Left lung (tissue), 4 donors: ENCODE measurements at regions not wholly inside any gene's neighbourhood (a gene's known extent, or its start where the extent isn't known, plus 50 kb on each side); places are given as distances from the start of the nearest gene placed in this dataset.

ENCODE experiments used
- ATAC-seq: fragments of 200-7000 bp; cut with Tn5 transposase; one replicate; pipeline ENCODE4 v1.9.1; 2020; ENCODE audit warnings: moderate library complexity
- DNase-seq, 4 donors: peaks; one replicate each; pipeline ENCODE4 v3.0.0-alpha.2; 2013 to 2020
- H3K27ac ChIP-seq, 2 donors: fragments of 200-600 bp; sonication (generic) in 1 of 2; one replicate each; pipeline versions ENCODE4 v1.5.0 to v1.8.0; 2020 to 2021
- H3K27me3 ChIP-seq, 2 donors: fragments of 200-600 bp; sonication (generic) in 1 of 2; one replicate each; pipeline versions ENCODE4 v1.5.0 to v1.8.0; 2020 to 2021
- H3K36me3 ChIP-seq, 2 donors: fragments of 200-600 bp; sonication (generic) in 1 of 2; one replicate each; pipeline versions ENCODE4 v1.5.0 to v1.8.0; 2020 to 2021
- H3K4me1 ChIP-seq, 2 donors: fragments of 200-600 bp; one replicate each; pipeline ENCODE4 v1.8.0; 2021
- H3K4me3 ChIP-seq, 2 donors: fragments of 200-600 bp; sonication (generic) in 1 of 2; one replicate each; pipeline versions ENCODE4 v1.5.0 to v1.8.0; 2020 to 2021; ENCODE audit warnings: mild to moderate bottlenecking in 1 of 2
- H3K9me3 ChIP-seq, 2 donors: fragments of 200-600 bp; sonication (generic) in 1 of 2; one replicate each; pipeline versions ENCODE4 v1.5.0 to v1.8.0; 2020 to 2021
- CTCF ChIP-seq, 2 donors: fragments of 200-600 bp; sonication (generic) in 1 of 2; IDR thresholded peaks; one replicate each; pipeline versions ENCODE4 v1.5.0 to v1.8.0; 2021; ENCODE audit warnings: antibody characterized with exemption in 2 of 2
- intact Hi-C, 2 donors: fragments of 100-400 bp; cut with DNase I; formaldehyde crosslinking; loops; one replicate each; pipeline versions ENCODE4 v1.11.2 to v1.14.2; 2022
- donor health status: DM: no; HTN: yes; CAD: no.
- donor health status: DM: no; HTN: no; CAD: no.

- Histone ChIP-seq H3K36me3 (no peaks in the 10 kb centered on the region), H3K4me3 (no peak overlapping the region), H3K27ac (no peak overlapping the region), H3K9me3 (peaks cover 0 to 12% of the 10 kb centered on the region in 2 donors), H3K27me3 (no peaks in the 10 kb centered on the region), H3K4me1 (no peaks in the 10 kb centered on the region)
- ATAC-seq = no peak
- no peak for DNase-seq
- intact Hi-C loops = no loop called here
- no peak for TF ChIP-seq CTCF (IDR thresholded peaks at IDR 0.05)
Observed at GRCh38 chr13:82702513-82702912, 1179.8 kb downstream of the SLITRK1 start.

GRCh38 chr13:82701020-82701419 lies 1181.3 kb downstream of the SLITRK1 start:
- Histone ChIP-seq H3K9me3 (peaks cover 0 to 8% of the 10 kb centered on the region in 2 donors), H3K36me3 (no peaks in the 10 kb centered on the region), H3K4me1 (no peaks in the 10 kb centered on the region), H3K27me3 (no peaks in the 10 kb centered on the region), H3K4me3 (no peak overlapping the region), H3K27ac (no peak overlapping the region)
- ATAC-seq (no peak), DNase-seq (no peak)
- TF ChIP-seq CTCF (IDR thresholded peaks at IDR 0.05) = no peak
- intact Hi-C loops = no loop called here

- no peak for ATAC-seq
- H3K4me3 ChIP-seq = no peak overlapping the region
- H3K36me3 ChIP-seq = no peaks in the 10 kb centered on the region
- no peaks in the 10 kb centered on the region for H3K4me1 ChIP-seq
- no peak for TF ChIP-seq CTCF (IDR thresholded peaks at IDR 0.05)
- DNase-seq = no peak
- H3K27ac ChIP-seq = no peak overlapping the region
- H3K27me3 ChIP-seq = no peaks in the 10 kb centered on the region
- intact Hi-C loops = no loop called here
- H3K9me3 ChIP-seq = no peaks in the 10 kb centered on the region
Observed at GRCh38 chr13:82698941-82699340, 1183.3 kb downstream of the SLITRK1 start.

- no peak overlapping the region for H3K4me3 ChIP-seq
- H3K36me3 ChIP-seq = no peaks in the 10 kb centered on the region
- no peak for ATAC-seq
- no peak for TF ChIP-seq CTCF (IDR thresholded peaks at IDR 0.05)
- no peaks in the 10 kb centered on the region for H3K4me1 ChIP-seq
- no peak overlapping the region for H3K27ac ChIP-seq
- DNase-seq = no peak
- intact Hi-C loops = no loop called here
- no peaks in the 10 kb centered on the region for H3K27me3 ChIP-seq
- H3K9me3 ChIP-seq = no peaks in the 10 kb centered on the region
Observed at GRCh38 chr13:82698383-82698782, 1183.9 kb downstream of the SLITRK1 start.

- ATAC-seq (no peak), DNase-seq (no peak)
- H3K4me3 ChIP-seq = no peak overlapping the region
- no peaks in the 10 kb centered on the region for H3K36me3 ChIP-seq
- H3K27ac ChIP-seq = no peak overlapping the region
- no peaks in the 10 kb centered on the region for H3K4me1 ChIP-seq
- H3K9me3 ChIP-seq = no peaks in the 10 kb centered on the region
- no peak for TF ChIP-seq CTCF (IDR thresholded peaks at IDR 0.05)
- intact Hi-C loops = no loop called here
- H3K27me3 ChIP-seq = no peaks in the 10 kb centered on the region
Observed at GRCh38 chr13:82693607-82694006, 1188.7 kb downstream of the SLITRK1 start.
